Testis (tissue), 2 donors: ENCODE measurements at regions not wholly inside any gene's neighbourhood (a gene's known extent, or its start where the extent isn't known, plus 50 kb on each side); places are given as distances from the start of the nearest gene placed in this dataset.

Experiments used
- POLR2A ChIP-seq: fragments of 450-650 bp; IDR thresholded peaks from one replicate; pipeline ENCODE4 v1.6.1; 2017; ENCODE audit warnings: antibody characterized with exemption, mild to moderate bottlenecking, moderate library complexity
- TF ChIP-seq, protein P1 (sequence below), 3 experiments: fragments of 450-650 bp in 2 of 3; fragments of 200-600 bp in 1 of 3; sonication (generic) in 1 of 3; IDR thresholded peaks; one replicate each; pipeline ENCODE4 v1.5.1; 2016 to 2019; ENCODE audit warnings: antibody characterized with exemption in 3 of 3, mild to moderate bottlenecking in 2 of 3, moderate library complexity in 1 of 3

DNA sequence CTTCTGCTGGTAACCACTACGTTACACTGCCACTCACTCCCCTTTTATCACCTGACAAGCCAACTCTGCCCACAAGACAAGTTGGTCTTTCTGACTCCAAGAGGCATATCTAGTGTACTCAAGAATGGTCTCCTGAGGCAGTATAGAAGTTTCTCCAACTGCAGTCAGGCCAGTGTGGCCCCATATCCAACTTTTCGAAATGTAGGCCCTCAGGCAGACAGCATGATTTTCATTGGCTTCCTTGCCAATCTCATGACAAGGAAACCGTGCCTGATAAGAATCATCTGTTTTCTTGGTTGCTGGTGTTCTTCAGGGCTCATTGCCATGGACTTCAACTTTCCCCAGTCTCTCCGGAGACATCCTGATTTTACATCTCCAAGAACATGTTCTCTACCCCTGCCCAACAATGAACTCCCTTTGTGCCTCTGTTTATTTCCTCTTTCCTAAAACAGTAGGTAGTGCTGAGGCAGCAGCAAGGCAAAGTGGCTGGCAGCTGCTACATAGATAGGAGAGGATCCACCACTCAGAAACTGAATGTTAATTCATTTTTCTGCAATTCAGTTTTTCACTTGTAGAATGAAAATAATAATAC, 62.6 kb upstream of the SEMA6A start:
- TF ChIP-seq, protein P1, sequence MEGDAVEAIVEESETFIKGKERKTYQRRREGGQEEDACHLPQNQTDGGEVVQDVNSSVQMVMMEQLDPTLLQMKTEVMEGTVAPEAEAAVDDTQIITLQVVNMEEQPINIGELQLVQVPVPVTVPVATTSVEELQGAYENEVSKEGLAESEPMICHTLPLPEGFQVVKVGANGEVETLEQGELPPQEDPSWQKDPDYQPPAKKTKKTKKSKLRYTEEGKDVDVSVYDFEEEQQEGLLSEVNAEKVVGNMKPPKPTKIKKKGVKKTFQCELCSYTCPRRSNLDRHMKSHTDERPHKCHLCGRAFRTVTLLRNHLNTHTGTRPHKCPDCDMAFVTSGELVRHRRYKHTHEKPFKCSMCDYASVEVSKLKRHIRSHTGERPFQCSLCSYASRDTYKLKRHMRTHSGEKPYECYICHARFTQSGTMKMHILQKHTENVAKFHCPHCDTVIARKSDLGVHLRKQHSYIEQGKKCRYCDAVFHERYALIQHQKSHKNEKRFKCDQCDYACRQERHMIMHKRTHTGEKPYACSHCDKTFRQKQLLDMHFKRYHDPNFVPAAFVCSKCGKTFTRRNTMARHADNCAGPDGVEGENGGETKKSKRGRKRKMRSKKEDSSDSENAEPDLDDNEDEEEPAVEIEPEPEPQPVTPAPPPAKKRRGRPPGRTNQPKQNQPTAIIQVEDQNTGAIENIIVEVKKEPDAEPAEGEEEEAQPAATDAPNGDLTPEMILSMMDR (IDR thresholded peaks at IDR 0.05): no peak
- no peak for TF ChIP-seq POLR2A
